Trophoblast cell (in vitro differentiated cells and primary cell): ENCODE measurements at regions not wholly inside any gene's neighbourhood (a gene's known extent, or its start where the extent isn't known, plus 50 kb on each side); places are given as distances from the start of the nearest gene placed in this dataset.

Experiments
- DNase-seq, 2 donors: peaks; one replicate each; pipeline ENCODE4 v3.0.0-alpha.2; 2016
- H2AFZ ChIP-seq: 2 replicates; pipeline ENCODE4 v1.6.1; 2013; ENCODE audit warnings: low read length, moderate library complexity, mild to moderate bottlenecking; ENCODE audit not compliant: insufficient read depth, poor library complexity
- H2AK5ac ChIP-seq: 2 replicates; pipeline ENCODE4 v1.6.1; 2013; ENCODE audit warnings: mild to moderate bottlenecking, low read length
- H2BK120ac ChIP-seq: 2 replicates; pipeline ENCODE4 v1.6.1; 2013; ENCODE audit warnings: low read length, mild to moderate bottlenecking, moderate library complexity; ENCODE audit not compliant: insufficient read depth, poor library complexity
- H2BK12ac ChIP-seq: 2 replicates; pipeline ENCODE4 v1.6.1; 2013; ENCODE audit warnings: mild to moderate bottlenecking, low read length, moderate library complexity
- H2BK5ac ChIP-seq: 2 replicates; pipeline ENCODE4 v1.6.1; 2013; ENCODE audit warnings: low read length, low read depth, moderate library complexity, mild to moderate bottlenecking; ENCODE audit not compliant: poor library complexity
- H3K14ac ChIP-seq: 2 replicates; pipeline ENCODE4 v1.6.1; 2013; ENCODE audit warnings: mild to moderate bottlenecking, low read length
- H3K18ac ChIP-seq: 2 replicates; pipeline ENCODE4 v1.6.1; 2013; ENCODE audit warnings: mild to moderate bottlenecking, low read length
- H3K23ac ChIP-seq: 2 replicates; pipeline ENCODE4 v1.6.1; 2013; ENCODE audit warnings: low read length
- H3K27ac ChIP-seq: 2 replicates; pipeline ENCODE4 v1.5.1; 2013; ENCODE audit warnings: low read depth, mild to moderate bottlenecking, inconsistent platforms, low read length, moderate library complexity
- H3K27me3 ChIP-seq: 2 replicates; pipeline ENCODE4 v1.6.1; 2013; ENCODE audit warnings: inconsistent platforms, mild to moderate bottlenecking, low read length, moderate library complexity; ENCODE audit not compliant: insufficient read depth
- H3K36me3 ChIP-seq, 2 experiments: 1 replicate in 1 of 2; 2 replicates in 1 of 2; pipeline ENCODE4 v1.6.1; 2013; ENCODE audit warnings: low read length in 2 of 2, mild to moderate bottlenecking in 2 of 2, moderate library complexity in 1 of 2; ENCODE audit not compliant: insufficient read depth in 2 of 2, control insufficient read depth in 1 of 2
- H3K4ac ChIP-seq: 2 replicates; pipeline ENCODE4 v1.6.1; 2013; ENCODE audit warnings: low read depth, mild to moderate bottlenecking, low read length, moderate library complexity
- H3K4me1 ChIP-seq, 2 experiments: 1 replicate in 1 of 2; 2 replicates in 1 of 2; pipeline ENCODE4 v1.6.1; 2013; ENCODE audit warnings: low read length in 2 of 2, mild to moderate bottlenecking in 2 of 2, moderate library complexity in 1 of 2; ENCODE audit not compliant: insufficient read depth in 2 of 2, control insufficient read depth in 1 of 2
- H3K4me2 ChIP-seq: 2 replicates; pipeline ENCODE4 v1.6.1; 2013; ENCODE audit warnings: inconsistent platforms, mild to moderate bottlenecking, low read length, moderate library complexity
- H3K4me3 ChIP-seq: 2 replicates; pipeline ENCODE4 v1.5.1; 2013; ENCODE audit warnings: mild to moderate bottlenecking, low read depth, low read length, inconsistent platforms
- H3K79me1 ChIP-seq: one replicate; pipeline ENCODE4 v1.6.1; 2013; ENCODE audit warnings: low read length
- H3K79me2 ChIP-seq: 2 replicates; pipeline ENCODE4 v1.6.1; 2013; ENCODE audit warnings: low read length, mild to moderate bottlenecking; ENCODE audit not compliant: control insufficient read depth, insufficient read depth, poor library complexity
- H3K9ac ChIP-seq: 2 replicates; pipeline ENCODE4 v1.6.1; 2013; ENCODE audit warnings: mild to moderate bottlenecking, low read length
- H3K9me3 ChIP-seq: 2 replicates; pipeline ENCODE4 v1.6.1; 2013; ENCODE audit warnings: low read depth, mild to moderate bottlenecking, control low read depth, inconsistent platforms, low read length; ENCODE audit not compliant: insufficient read depth
- H4K12ac ChIP-seq: 2 replicates; pipeline ENCODE4 v1.6.1; 2013; ENCODE audit warnings: low read depth, mild to moderate bottlenecking, low read length, moderate library complexity
- H4K8ac ChIP-seq: 2 replicates; pipeline ENCODE4 v1.6.1; 2013; ENCODE audit warnings: low read depth, mild to moderate bottlenecking, low read length, moderate library complexity
- H4K91ac ChIP-seq: one replicate; pipeline ENCODE4 v1.6.1; 2013; ENCODE audit warnings: low read depth, mild to moderate bottlenecking, low read length, moderate library complexity
- WGBS: extraction: QIAGEN DNeasy Blood & Tissue Kit; methylation state at CpG from one replicate; pipeline ENCODE4 v1.1.7; 2013; ENCODE audit warnings: missing lambda C conversion rate; ENCODE audit not compliant: insufficient read length, insufficient coverage; ENCODE audit errors: extremely low coverage; 5-methylcytosine and 5-hydroxymethylcytosine counted together

GRCh38 chr3:15959434-15959811 lies 161.6 kb upstream of the ANKRD28 start:
- Histone ChIP-seq H3K27me3 (no peaks in the 10 kb centered on the region), H2AK5ac (no peak overlapping the region), H3K9me3 (no peaks in the 10 kb centered on the region), H3K14ac (no peak overlapping the region), H4K12ac (no peak overlapping the region), H3K4me1 (no peaks in the 10 kb centered on the region), H2BK5ac (no peak overlapping the region), H3K4ac (no peak overlapping the region), H2BK12ac (no peak overlapping the region), H2AFZ (no peak overlapping the region), H4K91ac (no peak overlapping the region), H2BK120ac (no peak overlapping the region), H3K79me2 (no peaks in the 10 kb centered on the region), H4K8ac (no peak overlapping the region), H3K36me3 (no peaks in the 10 kb centered on the region), H3K4me2 (no peak overlapping the region), H3K79me1 (no peaks in the 10 kb centered on the region), H3K23ac (no peak overlapping the region), H3K4me3 (no peak overlapping the region), H3K18ac (no peak overlapping the region), H3K27ac (no peak overlapping the region), H3K9ac (no peak overlapping the region)
- no CpG with 5 or more reads among the region's 2 CpGs for WGBS
- no peak for DNase-seq

GRCh38 chr3:15964605-15965442 lies 167.0 kb upstream of the ANKRD28 start:
- WGBS = no CpG with 5 or more reads among the region's 17 CpGs

GRCh38 chr3:15967577-15967976 lies 169.8 kb upstream of the ANKRD28 start:
- DNase-seq = no peak
- Histone ChIP-seq H3K23ac (no peak overlapping the region), H3K18ac (no peak overlapping the region), H3K79me1 (no peaks in the 10 kb centered on the region), H3K4me3 (no peak overlapping the region), H3K4me2 (no peak overlapping the region), H4K91ac (no peak overlapping the region), H2AK5ac (no peak overlapping the region), H2AFZ (no peak overlapping the region), H3K27ac (no peak overlapping the region), H2BK5ac (no peak overlapping the region), H3K9ac (no peak overlapping the region), H2BK12ac (no peak overlapping the region), H4K12ac (no peak overlapping the region), H4K8ac (no peak overlapping the region), H3K9me3 (no peaks in the 10 kb centered on the region), H3K79me2 (no peaks in the 10 kb centered on the region), H3K4me1 (no peaks in the 10 kb centered on the region), H2BK120ac (no peak overlapping the region), H3K27me3 (no peaks in the 10 kb centered on the region), H3K14ac (no peak overlapping the region), H3K36me3 (no peaks in the 10 kb centered on the region), H3K4ac (no peak overlapping the region)
- WGBS = no CpG with 5 or more reads among the region's 3 CpGs

More at GRCh38 chr3:15964605-15965442, 167.0 kb upstream of the ANKRD28 start:
- Histone ChIP-seq H2AFZ (no peak overlapping the region), H3K4me2 (no peak overlapping the region), H4K91ac (no peak overlapping the region), H3K4me1 (no peaks in the 10 kb centered on the region), H3K27ac (no peak overlapping the region), H3K79me2 (no peaks in the 10 kb centered on the region), H3K4ac (no peak overlapping the region), H3K4me3 (no peak overlapping the region), H2BK12ac (no peak overlapping the region), H4K12ac (no peak overlapping the region), H3K14ac (no peak overlapping the region), H3K23ac (no peak overlapping the region), H4K8ac (no peak overlapping the region), H3K9me3 (no peaks in the 10 kb centered on the region), H3K36me3 (no peaks in the 10 kb centered on the region), H3K9ac (no peak overlapping the region), H2BK120ac (no peak overlapping the region), H2BK5ac (no peak overlapping the region), H2AK5ac (no peak overlapping the region), H3K18ac (no peak overlapping the region), H3K79me1 (no peaks in the 10 kb centered on the region), H3K27me3 (no peaks in the 10 kb centered on the region)
- DNase-seq = no peak

- Histone ChIP-seq H4K8ac (no peak overlapping the region), H3K36me3 (no peaks in the 10 kb centered on the region), H3K23ac (no peak overlapping the region), H4K12ac (no peak overlapping the region), H2BK12ac (no peak overlapping the region), H3K9ac (no peak overlapping the region), H3K27me3 (no peaks in the 10 kb centered on the region), H3K9me3 (no peaks in the 10 kb centered on the region), H2AK5ac (no peak overlapping the region), H3K4me3 (no peak overlapping the region), H3K79me2 (no peaks in the 10 kb centered on the region), H3K4me2 (no peak overlapping the region), H2AFZ (no peak overlapping the region), H2BK5ac (no peak overlapping the region), H3K79me1 (no peaks in the 10 kb centered on the region), H3K4me1 (no peaks in the 10 kb centered on the region), H3K27ac (no peak overlapping the region), H4K91ac (no peak overlapping the region), H3K14ac (no peak overlapping the region), H2BK120ac (no peak overlapping the region), H3K4ac (no peak overlapping the region), H3K18ac (no peak overlapping the region)
- DNase-seq = no peak
- WGBS = no CpG with 5 or more reads among the region's 5 CpGs
Measured at GRCh38 chr3:15969874-15970640, 172.3 kb upstream of the ANKRD28 start.
